GM19025 (cell line): ENCODE measurements at regions not wholly inside any gene's neighbourhood (a gene's known extent, or its start where the extent isn't known, plus 50 kb on each side); places are given as distances from the start of the nearest gene placed in this dataset.

Source experiments
- ATAC-seq: cut with Tn5 transposase; IDR thresholded peaks from one replicate; pipeline ENCODE4 v1.9.1; 2021; ENCODE audit warnings: mild to moderate bottlenecking, low read depth, moderate library complexity; ENCODE audit not compliant: unreplicated experiment

DNA sequence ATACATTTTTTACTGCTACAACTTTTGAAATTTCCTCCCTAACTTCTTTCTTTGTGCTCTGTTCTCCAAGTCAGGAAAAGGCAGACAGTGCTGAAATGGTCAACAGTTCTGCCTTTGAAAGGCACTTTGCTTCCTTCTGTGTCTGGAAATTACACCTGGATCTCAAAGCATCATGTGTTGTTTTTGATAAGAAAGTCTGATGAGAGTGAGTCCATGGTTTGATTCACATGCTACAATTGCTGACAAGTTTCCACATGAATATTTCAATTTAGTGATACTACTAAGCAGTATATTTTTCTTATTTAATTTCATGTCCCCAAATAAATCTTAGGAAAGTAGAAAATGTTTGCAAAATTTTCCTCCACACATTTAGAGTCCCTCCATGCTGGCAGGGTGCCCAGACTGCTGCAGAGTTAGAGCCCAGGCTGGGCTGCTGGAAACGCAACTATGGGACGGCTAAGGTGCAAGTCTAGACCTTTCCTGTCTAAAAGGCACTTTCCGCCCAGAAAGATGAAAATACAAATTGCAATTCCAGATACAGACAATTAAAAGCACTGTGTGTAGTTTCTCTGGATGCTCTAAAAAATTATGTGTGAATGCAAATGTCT lies 96.6 kb upstream of the RUNX1 start:
- ATAC-seq = no peak

DNA sequence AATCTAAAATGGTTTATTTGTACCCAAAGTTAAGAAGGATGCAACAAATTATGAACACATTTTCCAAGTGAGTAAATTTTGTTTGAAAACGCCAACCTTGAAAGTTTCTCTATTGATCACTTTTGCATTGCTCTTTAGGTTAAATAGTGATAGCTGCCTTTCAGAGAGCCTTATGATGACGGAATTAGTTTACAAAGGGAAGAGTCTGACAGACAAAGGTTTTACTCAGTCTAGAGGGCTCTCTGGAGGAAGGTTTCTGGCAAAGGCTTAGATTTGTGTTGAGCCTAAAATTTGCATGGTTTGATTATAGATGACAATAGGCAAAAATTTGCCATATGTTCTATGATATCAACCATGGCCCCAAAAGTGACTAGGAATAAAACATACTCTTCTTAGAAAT lies 95.9 kb upstream of the RUNX1 start:
- no peak for ATAC-seq

DNA sequence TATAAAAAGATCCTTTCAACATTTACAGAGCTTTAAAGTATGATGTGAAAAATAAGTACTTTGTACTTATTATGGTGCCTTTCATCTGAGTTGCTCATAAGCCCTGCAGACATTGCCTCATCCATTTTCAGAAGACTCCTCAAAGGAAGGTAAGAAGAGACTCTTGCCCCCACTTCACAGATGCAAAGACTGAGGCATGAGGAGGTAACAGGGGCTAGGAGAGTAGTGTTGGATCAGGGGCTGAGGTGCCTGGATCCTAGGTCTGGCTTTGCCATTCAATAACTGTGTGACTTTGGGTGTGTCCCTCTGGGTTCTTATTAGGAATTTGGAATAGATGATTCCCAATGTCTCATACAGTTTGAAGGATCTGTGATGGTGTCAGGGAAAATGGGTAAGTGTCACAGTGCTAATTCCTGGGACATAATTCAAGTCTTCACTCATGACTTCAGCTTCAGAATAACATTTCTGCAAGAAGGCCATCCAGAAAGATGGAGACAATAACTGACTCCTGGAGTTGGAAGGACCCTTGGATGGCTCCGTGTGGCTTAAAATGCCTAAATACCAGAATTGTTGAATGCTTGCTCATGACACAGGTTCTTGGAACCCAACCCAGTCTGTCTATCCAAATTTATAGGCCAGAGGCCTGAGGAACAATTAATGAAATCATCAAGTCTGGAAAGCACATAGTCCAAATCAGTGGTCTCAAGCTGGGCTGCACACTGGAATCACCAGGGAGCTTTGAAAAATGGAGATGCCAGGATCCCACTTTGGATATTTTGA lies 93.1 kb upstream of the RUNX1 start:
- no peak for ATAC-seq

DNA sequence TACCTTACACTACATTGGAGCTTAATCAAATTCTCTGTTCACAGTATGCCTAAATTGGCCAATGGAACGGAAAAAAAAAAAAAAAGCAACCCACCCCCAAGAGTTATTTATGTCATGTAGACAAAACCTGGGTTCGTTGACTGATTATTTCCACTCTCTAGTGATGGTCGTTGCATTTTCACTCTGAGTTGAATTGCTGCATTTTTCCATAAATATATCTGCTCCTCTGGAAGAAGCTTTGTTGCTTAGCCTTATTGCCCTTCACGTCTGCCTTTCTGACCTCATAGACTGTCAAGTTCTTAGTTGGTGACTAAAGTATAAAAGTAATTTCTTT lies 90.2 kb upstream of the RUNX1 start:
- ATAC-seq = no peak

DNA sequence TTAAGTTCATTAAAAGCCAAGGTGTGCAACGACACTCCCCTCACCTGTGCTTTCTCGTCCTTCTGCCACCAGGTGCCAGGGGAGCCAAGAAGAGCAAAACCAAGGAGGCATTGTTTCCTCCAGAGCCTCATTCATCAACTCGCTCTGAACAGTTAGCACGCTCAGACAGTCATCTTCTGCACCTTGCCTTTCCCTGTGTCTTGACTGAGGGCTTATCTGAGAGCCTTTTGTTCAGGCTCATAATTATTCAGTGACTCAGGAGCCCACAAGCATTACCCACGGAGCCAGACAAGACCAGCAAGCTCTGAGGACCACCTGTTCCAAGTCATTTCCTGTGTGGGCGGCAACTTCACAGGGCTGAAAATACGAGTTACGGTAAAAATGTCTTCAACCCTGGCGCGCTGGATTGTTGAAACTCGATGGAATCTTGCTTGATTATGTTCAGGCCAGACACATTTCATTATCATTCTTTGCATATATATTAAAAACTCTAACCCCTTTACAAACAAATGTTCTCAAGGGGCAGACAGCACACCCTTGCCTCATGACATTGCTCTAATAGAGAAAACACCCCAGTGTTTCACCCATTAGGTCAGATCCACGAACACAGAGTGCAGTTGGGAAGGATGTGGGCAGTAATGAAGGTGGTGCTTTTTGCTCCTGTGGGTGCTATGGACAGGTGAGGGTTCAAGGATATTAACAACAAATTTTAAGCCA lies 89.7 kb upstream of the RUNX1 start:
- no peak for ATAC-seq

DNA sequence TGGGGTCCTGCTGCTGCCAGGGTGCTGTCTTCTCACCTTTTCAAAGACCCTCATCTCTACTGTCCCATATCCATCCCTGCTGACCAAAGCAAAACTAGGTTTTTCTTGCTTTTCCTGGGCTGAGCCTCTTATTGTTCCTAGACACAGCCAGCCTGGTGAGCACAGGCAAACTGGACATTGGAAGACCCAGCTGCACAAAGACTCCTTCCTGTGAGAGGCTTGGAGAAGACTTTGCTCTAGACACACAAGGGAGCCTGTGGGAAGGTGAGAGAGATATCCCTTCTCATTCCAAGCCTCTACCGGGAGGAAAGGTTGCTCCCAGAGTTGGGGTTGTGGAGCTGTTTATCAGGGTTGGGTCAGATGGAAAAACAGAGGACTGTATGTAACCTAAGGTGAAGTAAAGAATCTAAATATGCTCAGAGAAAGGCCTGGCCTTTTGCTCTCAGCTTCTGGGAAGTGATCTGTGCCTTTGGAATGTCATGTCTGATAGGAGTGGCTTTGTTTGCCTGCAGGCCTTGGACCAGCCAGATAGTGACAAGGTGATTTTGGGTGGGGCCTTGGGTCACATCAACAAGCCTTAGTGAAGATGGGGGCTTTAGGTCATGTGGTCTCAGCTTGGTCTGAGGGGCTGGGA lies 87.6 kb upstream of the RUNX1 start:
- ATAC-seq = no peak

DNA sequence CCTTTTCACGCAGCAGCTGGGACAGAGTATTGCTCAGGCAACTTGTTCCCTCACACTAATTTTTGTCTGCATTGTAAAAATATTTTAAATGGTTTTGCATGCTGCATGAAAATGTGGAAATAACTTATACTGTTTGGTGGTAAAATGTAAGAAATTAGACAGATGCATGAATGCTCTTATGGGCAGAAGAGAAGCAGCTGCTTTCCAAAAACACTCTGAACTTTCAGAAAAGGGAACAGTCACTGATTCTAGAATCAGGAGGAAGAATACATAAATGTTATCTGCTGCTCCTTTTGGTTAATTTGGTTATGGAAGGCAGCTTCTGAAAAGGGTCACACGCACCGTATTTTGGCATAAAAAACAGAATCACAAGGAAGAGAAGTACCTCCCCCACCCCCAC lies 87.0 kb upstream of the RUNX1 start:
- no peak for ATAC-seq

DNA sequence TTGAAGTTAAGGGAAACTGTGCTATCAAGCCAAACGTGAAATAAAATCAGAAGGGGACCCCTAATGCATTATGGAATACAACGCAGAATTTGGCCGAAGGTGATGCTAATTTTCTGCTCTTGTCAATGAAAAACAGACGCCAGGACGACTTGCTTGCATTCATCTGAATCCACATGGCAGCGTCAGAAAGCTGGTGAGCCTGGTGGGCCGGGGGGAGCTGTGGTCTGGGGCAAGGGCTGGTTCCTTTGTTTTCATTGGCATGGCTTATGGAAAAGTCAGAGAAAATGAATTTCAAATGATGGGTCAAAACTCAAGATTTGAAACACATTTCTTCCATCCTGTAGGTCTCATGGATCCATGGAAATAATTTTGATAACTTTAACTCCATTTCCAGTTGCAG lies 86.4 kb upstream of the RUNX1 start:
- ATAC-seq = no peak

DNA sequence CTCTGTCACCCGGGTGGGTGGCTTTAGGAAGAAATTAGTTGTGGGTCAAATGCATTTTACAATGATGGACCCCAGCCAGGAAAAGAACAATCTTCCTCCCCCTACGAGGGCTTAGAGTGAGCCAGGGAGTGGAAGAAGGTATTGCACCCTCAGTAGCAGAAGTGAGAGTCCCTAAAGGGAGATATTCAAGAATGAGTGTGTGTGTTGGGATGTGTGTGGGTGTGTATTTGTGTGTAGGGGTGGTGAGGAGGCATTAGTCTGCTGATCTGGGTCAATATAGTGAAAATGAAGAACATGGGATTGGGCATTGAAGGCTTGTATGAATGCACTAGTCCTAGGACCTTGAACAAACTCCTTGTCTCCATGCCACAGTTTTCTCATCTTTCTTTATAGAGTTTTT lies 85.2 kb upstream of the RUNX1 start:
- ATAC-seq = no peak

DNA sequence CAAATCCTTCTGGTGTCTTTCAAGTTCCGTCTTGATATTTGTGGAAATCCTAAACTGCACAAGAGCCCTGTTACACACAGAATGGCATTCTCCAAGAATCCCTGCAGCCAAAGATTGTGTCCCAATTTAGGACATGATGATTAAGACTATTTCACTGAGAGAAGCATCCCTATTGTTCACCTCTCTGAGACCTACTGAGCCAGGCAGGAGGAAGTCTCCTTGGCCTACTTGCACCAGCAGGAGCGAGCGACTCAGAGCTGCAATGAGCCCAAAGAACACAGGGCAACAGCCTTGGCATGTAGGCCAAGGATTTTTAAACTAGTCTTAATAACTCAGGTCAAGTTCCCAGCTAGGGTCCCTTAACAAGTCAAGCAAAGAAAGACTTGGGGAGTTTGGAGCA lies 79.4 kb upstream of the RUNX1 start:
- ATAC-seq = no peak

DNA sequence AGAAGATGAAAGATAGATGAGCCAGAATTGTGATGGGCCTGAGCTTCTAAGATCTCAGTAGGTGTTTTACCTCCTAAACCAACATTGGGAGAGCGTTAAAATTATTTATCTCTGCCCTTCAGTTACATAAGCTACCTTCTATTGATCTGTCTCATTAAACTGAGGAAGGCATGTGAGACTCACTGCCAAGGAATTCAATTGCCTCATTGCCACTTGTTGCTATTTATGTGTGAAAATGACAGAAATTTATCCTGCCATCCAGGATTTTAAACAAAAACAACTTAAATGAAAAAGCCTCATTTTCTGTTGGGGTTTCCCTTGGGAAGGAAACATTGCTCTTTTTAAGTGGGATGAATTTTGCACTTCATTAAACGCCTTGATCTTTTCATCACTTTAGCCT lies 78.7 kb upstream of the RUNX1 start:
- no peak for ATAC-seq

DNA sequence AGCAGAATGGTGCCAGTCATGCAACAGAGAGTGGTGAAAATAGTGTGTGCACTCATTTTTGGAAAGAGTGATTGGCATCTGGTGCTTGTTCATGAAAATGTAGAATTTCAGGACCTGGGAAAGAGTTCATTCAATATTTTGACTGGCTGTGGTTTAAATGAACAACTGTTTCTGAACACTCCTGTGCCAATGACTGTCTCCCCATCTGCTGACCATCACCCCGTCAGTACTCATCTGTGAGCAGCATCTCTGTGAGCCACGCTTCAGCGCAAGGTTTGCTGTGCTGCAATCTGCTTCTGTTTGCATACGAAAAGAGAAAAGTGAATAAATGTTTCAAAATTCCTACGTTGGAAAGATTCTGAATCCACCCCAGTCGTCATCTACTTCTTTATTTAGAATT lies 77.9 kb upstream of the RUNX1 start:
- ATAC-seq = no peak

DNA sequence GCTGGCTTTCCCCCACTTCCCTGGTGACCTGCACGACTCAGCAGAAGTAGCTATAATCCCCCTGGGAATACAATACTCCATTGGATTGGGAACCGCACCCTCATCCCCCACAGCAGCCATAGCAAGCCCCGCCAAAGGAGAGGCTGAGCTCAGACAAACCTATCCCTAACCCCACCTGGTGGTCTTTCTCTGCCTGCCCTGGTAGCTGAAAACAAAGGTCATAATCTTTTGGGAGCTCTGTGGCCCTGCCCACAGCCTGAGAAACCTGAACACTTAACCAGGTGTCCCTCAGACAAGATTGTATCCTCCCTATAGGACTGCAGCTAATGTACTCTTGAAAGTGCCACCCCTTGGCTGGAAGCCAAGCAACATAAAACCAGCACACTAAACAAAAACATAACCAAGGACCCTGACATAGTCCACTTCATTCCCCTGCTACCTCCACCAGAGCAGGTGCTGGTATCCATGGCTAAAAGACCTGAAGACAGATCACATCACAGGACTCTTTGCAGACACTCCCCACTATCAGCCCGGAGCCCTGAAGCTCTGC lies 71.6 kb upstream of the RUNX1 start:
- ATAC-seq = no peak

DNA sequence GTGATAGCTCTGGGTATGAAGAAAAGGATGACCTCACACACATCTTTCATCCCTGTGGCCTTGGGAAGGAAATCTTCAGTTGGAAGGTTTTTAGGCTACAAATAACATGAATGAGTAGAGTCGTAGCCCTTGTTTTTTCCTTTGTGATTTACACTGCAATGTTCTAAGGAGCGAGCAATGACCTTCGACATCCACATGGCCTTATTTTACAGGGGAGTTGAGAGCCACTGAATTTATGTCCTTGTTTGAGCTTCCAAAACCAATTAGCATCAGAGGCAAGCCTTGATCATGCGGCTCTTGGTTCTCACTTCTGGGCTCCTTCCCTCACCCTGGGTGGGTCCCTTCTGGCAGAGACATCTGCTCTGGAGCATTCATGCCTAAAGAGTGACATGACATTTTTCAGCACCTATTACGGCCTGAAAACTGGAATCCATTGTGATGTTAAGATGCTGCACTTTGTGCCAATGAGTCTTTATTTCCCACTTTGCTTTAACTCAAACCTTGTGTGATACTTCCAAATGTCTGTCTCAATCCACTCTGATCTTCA lies 70.5 kb upstream of the RUNX1 start:
- ATAC-seq = no peak

DNA sequence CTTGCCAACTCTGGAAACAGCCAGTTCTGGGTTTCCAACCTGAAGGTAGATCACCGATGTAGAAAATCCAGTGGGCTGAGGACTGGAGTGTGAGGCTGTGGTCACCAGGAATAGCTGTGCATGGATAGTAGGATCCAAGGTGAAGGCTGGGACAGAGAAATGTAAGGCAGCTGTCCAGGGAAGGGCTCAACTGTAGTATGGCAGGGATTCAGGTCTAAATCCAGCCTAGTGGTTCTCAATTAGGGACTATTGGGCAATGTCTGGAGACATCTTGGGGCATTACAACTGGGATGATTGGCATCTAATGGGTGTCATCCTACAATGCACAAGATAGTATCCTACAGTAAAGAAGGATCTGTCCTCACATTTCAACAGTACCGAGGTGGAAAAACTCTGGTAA lies 67.7 kb upstream of the RUNX1 start:
- no peak for ATAC-seq

DNA sequence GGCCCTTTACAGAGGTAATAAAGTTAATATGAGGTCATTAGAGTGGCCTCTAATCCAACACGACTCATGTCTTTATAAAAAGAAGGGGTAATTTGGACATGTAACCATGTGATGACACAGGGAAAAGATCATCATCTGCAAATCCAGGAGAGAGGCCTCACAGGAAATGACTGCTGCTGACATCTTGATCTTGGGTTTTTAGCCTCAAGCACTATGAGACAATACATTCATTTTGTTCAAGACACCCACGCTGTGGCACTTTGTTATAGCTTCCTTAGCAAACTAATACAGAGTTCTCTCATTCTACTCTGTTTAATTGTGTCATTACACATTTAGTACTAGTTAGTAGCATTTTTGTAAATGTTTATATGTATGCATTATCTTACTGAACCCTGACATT lies 64.0 kb upstream of the RUNX1 start:
- ATAC-seq = no peak

DNA sequence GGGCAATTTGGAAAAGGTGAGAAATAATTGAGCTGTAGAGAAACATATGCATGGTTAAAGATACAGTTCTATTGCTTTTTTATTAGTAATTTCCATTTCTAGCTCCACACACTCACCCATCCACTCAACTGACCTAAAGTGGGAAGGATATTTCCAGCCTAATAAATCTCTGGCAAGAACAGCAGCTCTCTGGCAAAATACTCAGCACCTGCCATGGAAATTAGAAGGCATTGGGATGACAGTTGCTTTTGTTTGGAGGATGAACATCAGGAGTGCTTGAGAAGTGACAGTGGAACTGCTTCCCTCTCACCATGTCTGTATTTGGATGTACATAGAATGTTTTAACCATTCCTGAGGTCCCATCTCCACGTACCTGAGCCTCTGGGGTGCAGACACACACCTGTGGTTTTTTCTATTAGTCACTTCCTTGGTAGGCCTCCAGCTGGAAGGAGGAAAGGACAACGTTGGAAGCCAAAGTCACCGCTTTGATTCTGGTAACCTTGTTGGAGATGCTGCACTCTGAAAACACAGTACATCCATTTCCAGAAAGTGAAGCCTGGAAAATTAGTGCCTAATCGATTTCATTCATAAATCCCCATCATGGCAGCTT lies 62.3 kb upstream of the RUNX1 start:
- ATAC-seq = no peak

DNA sequence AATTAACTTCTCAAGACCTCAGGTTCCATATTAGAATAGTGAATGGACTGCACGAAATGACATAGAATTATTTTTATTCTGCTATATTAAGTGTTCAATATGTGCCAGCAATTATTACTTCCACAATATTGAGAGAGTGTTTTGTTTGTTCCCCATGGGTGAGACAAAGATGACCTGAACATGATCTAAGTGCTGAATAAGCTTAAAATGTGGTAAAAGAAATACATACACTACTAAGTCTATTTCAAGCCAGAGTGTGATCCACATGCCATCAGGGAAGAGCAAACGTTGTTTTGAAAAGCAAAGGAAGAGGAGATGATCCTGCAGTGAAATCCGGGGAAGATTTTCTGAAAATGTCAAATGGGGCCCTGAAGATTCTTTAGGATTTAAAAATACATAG lies 59.8 kb upstream of the RUNX1 start:
- no peak for ATAC-seq

DNA sequence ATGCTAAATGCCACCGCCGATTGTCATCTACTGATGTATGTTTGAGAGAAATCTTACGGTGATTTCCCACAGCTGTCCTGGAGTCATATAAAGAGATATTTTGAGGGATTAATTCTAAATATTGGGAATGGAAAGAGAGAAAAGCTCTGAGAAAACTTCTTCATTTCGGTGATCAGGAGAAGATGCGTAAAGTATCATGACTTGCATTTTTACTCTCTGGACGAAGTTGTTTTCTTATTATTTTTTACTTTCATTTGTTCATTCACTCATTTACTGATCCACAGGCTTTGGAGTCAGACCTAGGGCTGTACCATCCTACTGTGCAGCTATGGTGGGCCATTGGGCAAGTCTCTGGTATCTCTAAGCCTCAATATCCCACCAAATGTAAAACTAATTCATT lies 58.4 kb upstream of the RUNX1 start:
- no peak for ATAC-seq

DNA sequence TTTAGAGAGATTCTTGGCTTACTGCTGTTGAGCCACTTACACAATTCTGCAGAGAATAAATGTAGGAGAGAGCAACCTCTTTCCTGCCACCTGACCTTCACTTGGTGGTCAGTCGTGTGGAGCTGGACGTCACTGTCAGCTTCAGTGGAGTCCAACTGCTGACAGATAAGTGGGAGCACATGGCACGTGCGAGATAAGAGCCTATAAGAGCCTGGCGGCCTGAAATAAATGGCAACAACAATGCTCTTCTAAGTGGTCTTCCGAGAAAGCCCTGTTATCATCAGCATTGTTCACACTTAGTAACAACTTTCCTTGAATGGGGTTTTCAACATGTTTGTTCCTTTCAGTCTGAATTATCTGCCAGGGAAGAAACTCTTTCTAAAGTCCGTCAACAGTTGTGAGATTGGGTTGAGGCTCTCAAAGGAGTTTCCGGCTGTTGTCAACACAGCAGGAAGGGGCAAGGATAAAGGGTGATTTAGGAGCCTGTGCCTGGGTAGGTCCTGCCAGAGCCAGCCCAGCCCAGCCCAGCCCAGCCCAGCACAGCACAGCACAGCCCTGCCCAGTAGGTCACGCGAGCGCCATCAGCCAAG lies 57.2 kb upstream of the RUNX1 start:
- ATAC-seq = no peak
